Breast epithelium (tissue), 4 donors: ENCODE measurements at regions not wholly inside any gene's neighbourhood (a gene's known extent, or its start where the extent isn't known, plus 50 kb on each side); places are given as distances from the start of the nearest gene placed in this dataset.

Experiments
- DNase-seq, 2 donors: peaks; one replicate each; pipeline ENCODE4 v3.0.0-alpha.2; 2019; ENCODE audit warnings: low spot score in 2 of 2
- H3K27ac ChIP-seq, 2 donors: fragments of 200-600 bp; sonication (generic) in 1 of 2; one replicate each; pipeline ENCODE4 v1.5.1; 2016 to 2019; ENCODE audit warnings: mild to moderate bottlenecking in 1 of 2
- H3K27me3 ChIP-seq, 2 donors: fragments of 200-600 bp; sonication (generic) in 1 of 2; one replicate each; pipeline versions ENCODE4 v1.5.1 to v1.6.0; 2017 to 2019; ENCODE audit warnings: control low read depth in 1 of 2, mild to moderate bottlenecking in 1 of 2
- H3K36me3 ChIP-seq: fragments of 200-600 bp; one replicate; pipeline ENCODE4 v1.5.1; 2019
- H3K4me1 ChIP-seq, 2 donors: fragments of 200-600 bp; sonication (generic); one replicate each; pipeline ENCODE4 v1.5.1; 2016 to 2019; ENCODE audit warnings: control low read depth in 1 of 2
- H3K4me3 ChIP-seq, 3 donors: fragments of 200-600 bp; sonication (generic); 1 replicate in 2 of 3; 2 replicates in 1 of 3; pipeline ENCODE4 v1.5.1; 2016 to 2019; ENCODE audit warnings: mild to moderate bottlenecking in 3 of 3, moderate library complexity in 2 of 3
- H3K9me3 ChIP-seq, 2 donors: fragments of 200-600 bp; sonication (generic) in 1 of 2; one replicate each; pipeline ENCODE4 v1.5.1; 2016 to 2019; ENCODE audit warnings: control low read depth in 1 of 2
- CTCF ChIP-seq, 3 donors: fragments of 450-650 bp; IDR thresholded peaks; one replicate each; pipeline ENCODE4 v1.5.1; 2016 to 2017; ENCODE audit warnings: antibody characterized with exemption in 3 of 3, mild to moderate bottlenecking in 3 of 3, moderate library complexity in 3 of 3
- POLR2A ChIP-seq: fragments of 450-650 bp; IDR thresholded peaks from one replicate; pipeline ENCODE4 v1.6.1; 2016; ENCODE audit warnings: antibody characterized with exemption, mild to moderate bottlenecking, moderate library complexity
- POLR2AphosphoS5 ChIP-seq, 3 donors: sonication (generic); formaldehyde crosslinking; IDR thresholded peaks; one replicate each; pipeline ENCODE4 v1.6.1; 2017; ENCODE audit warnings: antibody characterized with exemption in 3 of 3
- intact Hi-C: fragments of 100-400 bp; cut with DNase I; formaldehyde crosslinking; loops from one replicate; pipeline ENCODE4 v1.15.1; 2023; ENCODE audit warnings: low total_unique reads

DNA sequence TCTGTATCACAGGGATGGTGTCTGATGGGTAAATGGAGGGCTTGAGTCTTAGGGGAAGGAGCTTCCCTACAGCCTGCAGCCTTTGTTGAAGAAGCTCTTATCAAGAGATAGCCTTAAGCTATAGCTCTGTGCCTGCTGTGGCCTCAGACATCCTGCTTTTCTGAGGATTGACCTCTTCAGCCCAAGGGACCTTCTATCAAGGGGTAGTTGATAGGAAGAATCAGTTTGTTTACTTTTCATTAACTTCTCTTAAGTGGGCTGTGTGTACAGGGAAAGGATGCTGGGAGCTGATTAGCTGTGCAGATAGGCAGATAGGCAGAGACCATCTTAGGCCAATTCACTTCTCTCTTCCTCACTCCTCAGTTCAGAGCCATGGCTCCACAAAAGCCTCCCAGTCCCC is 151.8 kb upstream of the CADM1 start:
- DNase-seq = no peak
- Histone ChIP-seq H3K36me3 (no peaks in the 10 kb centered on the region), H3K9me3 (no peaks in the 10 kb centered on the region), H3K27ac (no peak overlapping the region), H3K27me3 (peaks cover 0 to 4% of the 10 kb centered on the region in 2 donors), H3K4me1 (no peaks in the 10 kb centered on the region), H3K4me3 (no peak overlapping the region)
- intact Hi-C loops = no loop called here
- no peak for TF ChIP-seq CTCF (IDR thresholded peaks at IDR 0.05)
- TF ChIP-seq POLR2A = no peak
- TF ChIP-seq POLR2AphosphoS5 (IDR thresholded peaks at IDR 0.05) = no peak

DNA sequence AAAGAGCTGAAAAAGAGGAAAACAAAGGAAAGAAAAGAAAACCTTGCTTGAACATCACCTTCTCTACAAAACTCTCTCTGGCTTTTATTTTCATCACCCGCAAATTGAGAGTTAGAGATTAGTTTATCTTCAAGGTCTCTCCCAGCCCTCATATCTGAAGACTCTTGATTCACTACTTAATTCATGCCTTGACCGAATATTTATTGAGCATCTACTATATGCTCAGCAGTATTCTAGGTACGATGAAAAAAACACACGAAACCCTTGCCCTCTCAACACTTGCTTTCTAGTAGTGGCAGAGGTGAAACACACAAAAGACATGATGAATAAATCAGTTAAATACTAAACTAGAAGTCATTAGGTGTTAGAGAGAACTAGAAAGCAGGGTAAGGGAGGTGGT is 150.6 kb upstream of the CADM1 start:
- TF ChIP-seq POLR2AphosphoS5 (IDR thresholded peaks at IDR 0.05) = no peak
- TF ChIP-seq CTCF (IDR thresholded peaks at IDR 0.05) = no peak
- no peak for TF ChIP-seq POLR2A
- H3K36me3 ChIP-seq = no peaks in the 10 kb centered on the region
- intact Hi-C loops = no loop called here
- no peak for DNase-seq
- no peaks in the 10 kb centered on the region for H3K4me1 ChIP-seq
- H3K27me3 ChIP-seq = peaks cover 0 to 4% of the 10 kb centered on the region in 2 donors
- H3K9me3 ChIP-seq = no peaks in the 10 kb centered on the region
- no peak overlapping the region for H3K4me3 ChIP-seq
- no peak overlapping the region for H3K27ac ChIP-seq

GRCh38 chr11:115653926-115654325 is 149.7 kb upstream of the CADM1 start:
- intact Hi-C loops = no loop called here
- H3K9me3 ChIP-seq = no peaks in the 10 kb centered on the region
- no peaks in the 10 kb centered on the region for H3K36me3 ChIP-seq
- H3K4me1 ChIP-seq = no peaks in the 10 kb centered on the region
- DNase-seq = no peak
- peaks cover 0 to 4% of the 10 kb centered on the region in 2 donors for H3K27me3 ChIP-seq
- H3K27ac ChIP-seq = no peak overlapping the region
- H3K4me3 ChIP-seq = no peak overlapping the region
- TF ChIP-seq POLR2A = no peak
- no peak for TF ChIP-seq CTCF (IDR thresholded peaks at IDR 0.05)

DNA sequence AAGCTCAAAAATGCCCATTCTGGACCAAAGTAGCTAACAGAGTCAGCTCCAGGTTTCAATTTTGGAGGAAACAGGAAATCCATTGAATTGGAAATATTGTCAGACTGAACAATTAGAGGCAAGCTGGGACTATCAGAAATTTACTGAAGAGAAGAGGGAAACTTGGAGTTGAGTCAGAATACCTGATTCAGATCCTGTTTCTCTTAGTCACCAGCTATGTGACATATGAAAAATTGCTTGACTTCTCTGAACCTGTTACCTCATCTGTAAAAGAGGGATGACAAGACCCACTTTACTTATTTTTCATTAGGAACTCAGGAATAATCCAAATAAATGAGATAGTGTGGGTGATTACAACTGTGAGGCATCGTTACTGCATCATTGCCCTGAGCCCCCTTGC is 148.9 kb upstream of the CADM1 start:
- intact Hi-C loops = no loop called here

DNA sequence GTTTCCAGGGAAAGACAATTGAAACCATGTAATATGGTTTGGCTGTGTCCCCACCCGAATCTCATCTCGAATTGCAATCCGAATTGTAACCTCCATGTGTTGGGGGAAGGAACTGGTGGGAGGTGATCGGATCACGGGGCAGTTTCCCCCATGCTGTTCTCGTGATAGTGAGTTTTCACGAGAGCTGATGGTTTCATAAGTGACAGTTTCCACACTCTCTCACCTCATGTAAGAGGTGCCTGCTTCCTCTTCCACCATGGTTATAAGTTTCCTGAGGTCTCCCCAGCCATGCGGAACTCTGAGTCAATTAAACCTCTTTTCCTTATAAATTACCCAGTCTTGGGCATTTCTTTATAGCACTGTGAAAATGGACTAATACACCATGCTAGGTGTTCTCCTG is 148.3 kb upstream of the CADM1 start:
- intact Hi-C loops = no loop called here
- Histone ChIP-seq H3K4me1 (no peaks in the 10 kb centered on the region), H3K27me3 (peaks cover 0 to 4% of the 10 kb centered on the region in 2 donors)

More for the DNA sequence above, 148.9 kb upstream of the CADM1 start:
- Histone ChIP-seq H3K36me3 (no peaks in the 10 kb centered on the region), H3K27me3 (peaks cover 0 to 4% of the 10 kb centered on the region in 2 donors), H3K4me1 (no peaks in the 10 kb centered on the region), H3K9me3 (no peaks in the 10 kb centered on the region), H3K27ac (no peak overlapping the region), H3K4me3 (no peak overlapping the region)
- TF ChIP-seq POLR2AphosphoS5 (IDR thresholded peaks at IDR 0.05) (no peak), CTCF (IDR thresholded peaks at IDR 0.05) (no peak), POLR2A (no peak)
- no peak for DNase-seq

More for the DNA sequence above, 148.3 kb upstream of the CADM1 start:
- Histone ChIP-seq H3K9me3 (no peaks in the 10 kb centered on the region), H3K27ac (no peak overlapping the region), H3K36me3 (no peaks in the 10 kb centered on the region), H3K4me3 (no peak overlapping the region)
- DNase-seq = no peak
- TF ChIP-seq POLR2A (no peak), CTCF (IDR thresholded peaks at IDR 0.05) (no peak), POLR2AphosphoS5 (IDR thresholded peaks at IDR 0.05) (no peak)
